Fibroblast of skin of back (primary cell): ENCODE measurements at regions not wholly inside any gene's neighbourhood (a gene's known extent, or its start where the extent isn't known, plus 50 kb on each side); places are given as distances from the start of the nearest gene placed in this dataset.
"Not testable (repeated sequence)": the region's sequence is repeated elsewhere in the genome, so short reads cannot be mapped to it uniquely, and the experiment has no call there.

Experiments
- DNase-seq: peaks from one replicate; pipeline ENCODE4 v3.0.0-alpha.2; 2013

DNA sequence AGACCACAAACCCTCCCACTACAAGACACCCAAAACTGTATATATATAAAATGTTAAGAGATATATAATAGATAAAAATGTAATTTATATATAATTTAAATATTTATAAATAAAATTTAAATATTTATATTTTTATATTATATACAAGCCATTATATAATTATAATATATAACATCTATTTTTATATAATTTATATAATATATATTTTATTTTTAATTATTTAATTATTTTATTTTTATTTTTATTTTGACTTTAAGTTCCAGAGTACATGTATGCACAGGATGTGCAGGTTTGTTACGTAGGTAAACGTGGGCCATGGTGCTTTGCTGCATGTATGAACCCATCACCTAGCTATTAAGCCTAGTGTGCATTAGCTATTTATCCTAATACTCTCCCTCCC lies 1090.2 kb downstream of the NXPH1 start:
- no peak for DNase-seq

GRCh38 chr7:9552431-9552830 lies 1119.0 kb downstream of the NXPH1 start:
- not testable (repeated sequence) for DNase-seq

DNA sequence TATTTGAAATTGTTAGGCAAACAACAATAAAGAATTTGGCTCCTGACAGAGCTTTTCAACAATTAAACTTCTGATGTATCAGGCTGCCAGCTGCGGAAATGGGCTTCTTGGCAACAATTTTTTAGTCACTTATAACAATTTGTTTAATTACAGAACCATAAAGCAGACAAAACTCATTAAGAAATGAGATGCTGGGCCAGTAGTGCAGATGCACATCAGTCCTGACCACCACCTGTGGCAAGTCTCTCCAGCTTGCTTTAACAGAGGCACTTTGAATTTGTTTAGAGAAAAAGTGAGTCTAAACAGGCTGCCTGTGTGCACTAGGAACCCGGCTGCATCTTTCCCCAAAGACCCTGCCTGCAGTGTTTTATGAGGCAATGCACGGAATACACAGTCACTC lies 1124.4 kb downstream of the NXPH1 start:
- DNase-seq = no peak

DNA sequence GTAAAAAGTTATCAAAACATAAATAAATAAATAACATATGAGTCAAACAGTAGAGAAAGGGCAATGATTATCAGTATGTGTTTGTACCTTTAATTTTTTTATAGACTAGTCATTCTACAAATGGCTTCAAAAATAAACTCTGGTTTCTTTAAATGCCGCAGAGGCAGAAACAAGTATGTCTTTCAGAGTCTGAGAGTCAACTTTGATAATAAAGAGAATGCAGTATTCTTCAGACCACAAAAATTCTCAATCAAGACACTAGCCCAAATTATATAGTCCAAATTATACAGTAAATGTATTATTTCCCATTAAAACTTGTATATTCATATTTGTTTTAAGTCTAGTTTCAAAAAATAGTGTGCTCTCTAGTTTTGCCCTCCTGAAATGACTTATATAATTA lies 1142.3 kb downstream of the NXPH1 start:
- no peak for DNase-seq

GRCh38 chr7:9582824-9583223 lies 1149.4 kb downstream of the NXPH1 start:
- DNase-seq = no peak

GRCh38 chr7:9598411-9598810 lies 1165.0 kb downstream of the NXPH1 start:
- DNase-seq = no peak

- no peak for DNase-seq
These were observed 1167.6 kb downstream of the NXPH1 start for GRCh38 chr7:9600974-9601373.

GRCh38 chr7:9603291-9603690 lies 1169.9 kb downstream of the NXPH1 start:
- no peak for DNase-seq

- DNase-seq = no peak
These were observed 1175.2 kb downstream of the NXPH1 start for GRCh38 chr7:9608560-9608959.

GRCh38 chr7:9620899-9621298 lies 1187.5 kb downstream of the NXPH1 start:
- DNase-seq = not testable (repeated sequence)

DNA sequence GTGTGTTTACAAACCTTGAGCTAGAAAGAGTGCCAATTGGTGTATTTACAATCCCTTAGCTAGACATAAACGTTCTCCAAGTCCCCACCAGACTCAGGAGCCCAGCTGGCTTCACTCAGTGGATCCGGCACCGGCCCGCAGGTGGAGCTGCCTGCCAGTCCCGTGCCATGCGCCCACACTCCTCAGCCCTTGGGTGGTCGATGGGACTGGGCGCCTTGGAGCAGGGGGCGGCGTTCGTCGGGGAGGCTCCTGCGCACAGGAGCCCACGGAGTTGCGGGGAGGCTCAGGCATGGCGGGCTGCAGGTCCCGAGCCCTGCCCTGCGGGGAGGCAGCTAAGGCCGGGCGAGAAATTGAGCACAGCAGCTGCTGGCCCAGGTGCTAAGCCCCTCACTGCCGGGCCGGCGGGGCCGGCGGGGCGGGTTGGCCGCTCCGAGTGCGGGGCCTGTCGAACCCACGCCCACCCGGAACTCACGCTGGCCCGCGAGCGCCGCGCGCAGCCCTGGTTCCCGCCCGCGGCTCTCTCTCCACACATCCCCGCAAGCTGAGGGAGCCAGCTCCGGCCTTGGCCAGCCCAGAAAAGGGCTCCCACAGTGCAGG lies 1188.0 kb downstream of the NXPH1 start:
- DNase-seq = not testable (repeated sequence)

- DNase-seq = no peak
These were observed 1188.5 kb downstream of the NXPH1 start for GRCh38 chr7:9621927-9622326.

DNA sequence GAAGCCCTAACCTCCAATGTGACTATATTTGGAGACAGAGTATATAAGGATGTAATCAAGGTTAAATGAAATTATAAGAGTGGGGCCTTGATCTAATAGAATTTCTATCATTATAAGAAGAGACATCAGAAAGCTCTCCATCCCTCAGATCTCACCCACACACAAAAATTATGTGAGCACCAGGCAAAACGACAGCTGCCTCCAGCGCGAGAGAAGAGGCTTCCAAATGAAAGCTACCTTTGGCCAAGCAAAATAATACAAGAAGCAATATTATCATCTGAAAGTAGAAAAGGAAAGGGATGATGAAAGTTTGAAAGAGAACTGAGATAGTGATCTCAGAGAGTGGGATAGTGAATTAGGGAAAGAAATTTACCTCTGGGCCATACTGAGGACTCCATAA lies 1192.5 kb downstream of the NXPH1 start:
- DNase-seq = no peak

DNA sequence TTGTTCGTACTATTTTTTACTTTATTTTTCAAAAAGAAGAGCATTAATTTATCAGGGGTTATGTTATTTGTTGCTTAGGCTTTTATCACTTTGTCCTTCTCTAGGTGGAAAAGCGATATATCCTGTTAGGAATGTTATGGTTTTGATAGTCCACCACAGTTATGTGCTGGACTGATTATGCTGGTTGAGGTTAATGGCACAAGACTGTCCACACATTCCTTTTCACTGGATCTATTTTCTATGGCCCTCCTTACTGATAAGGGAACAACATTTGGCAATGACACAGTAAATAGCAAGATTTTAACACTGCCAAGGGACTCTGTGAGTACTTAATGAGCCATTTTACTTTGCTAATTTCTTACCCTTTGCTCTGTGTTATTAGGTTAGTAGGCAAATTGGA lies 1212.3 kb downstream of the NXPH1 start:
- DNase-seq = no peak

- no peak for DNase-seq
These were observed 1223.8 kb downstream of the NXPH1 start for GRCh38 chr7:9657257-9657656.

DNA sequence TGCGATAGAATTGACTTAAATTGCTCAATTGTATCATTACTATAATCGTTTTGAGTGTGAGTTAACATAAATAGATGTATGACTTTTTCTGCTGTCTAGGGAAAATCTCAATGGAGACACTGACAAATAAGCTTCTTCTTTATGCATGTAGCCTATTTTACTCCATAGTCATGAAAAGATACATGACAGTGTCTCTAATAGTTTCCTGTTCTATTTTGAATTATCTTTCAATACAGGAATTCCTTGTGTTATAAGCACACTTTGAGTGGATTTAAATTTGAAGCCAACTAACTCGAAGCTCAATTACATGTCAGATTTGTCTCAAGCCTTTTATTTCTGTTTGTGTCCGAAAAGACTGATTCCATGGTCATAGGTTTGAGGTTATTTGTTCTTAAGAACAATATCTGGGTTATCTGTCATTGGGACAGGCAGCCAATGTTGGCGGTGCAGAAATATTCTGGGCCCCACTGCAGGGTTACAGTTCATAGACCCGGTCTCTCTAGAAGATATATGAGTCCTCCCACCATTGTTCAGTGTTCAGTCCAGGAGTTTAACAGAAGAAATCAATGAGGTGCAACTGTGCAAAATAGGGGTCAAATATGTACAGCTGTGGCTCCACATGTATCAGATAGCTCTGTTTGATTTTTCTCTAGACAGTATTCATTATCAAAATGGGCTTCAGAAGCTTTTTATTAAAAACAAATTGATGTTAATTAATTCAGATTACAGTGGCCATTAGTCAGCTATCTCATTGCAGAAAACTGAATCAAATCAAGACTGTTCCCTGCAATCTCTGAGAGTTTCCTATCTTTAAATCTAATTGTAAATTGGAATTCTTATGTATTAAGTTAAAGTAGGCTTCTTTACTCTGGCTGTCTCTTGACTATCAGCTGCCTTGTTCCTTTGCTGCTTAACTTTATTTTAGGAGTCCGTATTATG lies 1238.8 kb downstream of the NXPH1 start:
- DNase-seq = no peak

GRCh38 chr7:9680713-9681112 lies 1247.3 kb downstream of the NXPH1 start:
- DNase-seq = no peak

GRCh38 chr7:9681284-9681683 lies 1247.9 kb downstream of the NXPH1 start:
- DNase-seq = no peak

DNA sequence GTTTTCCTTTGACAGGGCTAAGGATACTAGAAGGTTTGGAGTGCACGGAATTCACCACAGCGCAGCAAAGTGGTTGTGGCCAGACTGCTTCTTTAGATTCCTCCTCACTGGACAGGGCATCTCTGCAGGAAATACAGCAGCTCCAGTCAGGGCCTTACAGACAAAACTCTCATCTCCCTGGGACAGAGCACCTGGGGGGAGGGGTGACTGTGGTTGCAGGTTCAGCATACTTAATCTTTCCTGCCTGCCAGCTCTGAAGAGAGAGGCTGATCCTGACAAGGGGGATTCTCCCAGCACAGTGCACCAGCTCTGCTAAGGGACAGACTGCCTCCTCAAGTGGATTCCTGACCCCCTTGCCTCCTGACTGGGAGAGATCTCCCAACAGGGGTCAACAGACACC lies 1257.9 kb downstream of the NXPH1 start:
- no peak for DNase-seq

GRCh38 chr7:9698375-9698774 lies 1265.0 kb downstream of the NXPH1 start:
- DNase-seq = no peak

DNA sequence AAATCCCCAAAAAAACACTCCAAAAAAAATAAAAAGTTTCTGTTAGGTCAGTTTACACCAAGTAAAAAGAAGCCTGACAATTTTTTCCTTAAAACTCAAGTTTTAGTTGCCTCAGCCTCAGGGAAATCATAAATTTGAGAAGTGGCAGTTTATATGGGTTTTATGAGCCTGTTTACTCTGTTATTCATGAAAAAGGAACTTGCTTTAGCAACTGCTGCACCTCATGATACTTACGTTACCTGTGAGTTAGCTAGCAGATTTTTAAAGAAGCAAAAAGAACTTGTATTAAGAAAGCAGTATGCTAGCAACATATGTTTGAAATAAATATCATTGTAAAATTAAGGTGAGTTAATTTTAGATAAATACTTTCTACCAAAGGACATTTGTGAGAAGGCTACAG lies 1264.5 kb upstream of the PHF14 start:
- DNase-seq = no peak

- DNase-seq = no peak
These were observed 1262.3 kb upstream of the PHF14 start for GRCh38 chr7:9711259-9711918.

DNA sequence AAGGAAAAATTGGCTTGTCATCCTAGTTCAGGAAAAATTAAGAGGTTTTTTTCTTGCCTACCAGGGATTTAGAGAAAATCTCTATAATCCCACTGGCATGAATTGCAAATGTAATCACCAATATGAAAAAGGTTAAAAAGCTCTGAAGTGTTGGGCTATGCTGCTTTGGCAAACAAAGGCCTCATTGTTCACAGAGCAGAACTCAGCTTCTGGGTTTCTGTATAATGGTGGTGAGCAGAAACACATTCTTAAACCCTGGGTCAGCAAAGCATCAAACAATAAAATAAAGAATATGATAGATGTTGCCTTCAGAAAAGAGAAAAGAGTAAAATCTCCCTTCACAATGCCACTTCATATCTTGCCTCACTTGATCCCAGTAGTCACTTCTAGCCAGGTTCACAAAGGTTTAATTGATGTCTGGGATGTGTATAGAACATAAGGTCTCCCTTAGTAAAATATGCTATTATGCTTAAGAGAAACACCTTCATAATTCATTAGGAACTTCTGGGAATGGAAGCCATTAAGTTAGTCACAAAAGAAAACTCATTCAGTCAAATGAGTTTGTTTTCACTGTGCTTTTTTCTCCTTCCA lies 1255.5 kb upstream of the PHF14 start:
- DNase-seq = no peak
